ENCODE measurements at regions not wholly inside any gene's neighbourhood (a gene's known extent, or its start where the extent isn't known, plus 50 kb on each side); places are given as distances from the start of the nearest gene placed in this dataset.

GRCh38 chr6:90402831-90403192, 106.2 kb upstream of the BACH2 start:
- no peak for DNase-seq (ENCODE audit: low spot score)
- TF ChIP-seq, protein P1, sequence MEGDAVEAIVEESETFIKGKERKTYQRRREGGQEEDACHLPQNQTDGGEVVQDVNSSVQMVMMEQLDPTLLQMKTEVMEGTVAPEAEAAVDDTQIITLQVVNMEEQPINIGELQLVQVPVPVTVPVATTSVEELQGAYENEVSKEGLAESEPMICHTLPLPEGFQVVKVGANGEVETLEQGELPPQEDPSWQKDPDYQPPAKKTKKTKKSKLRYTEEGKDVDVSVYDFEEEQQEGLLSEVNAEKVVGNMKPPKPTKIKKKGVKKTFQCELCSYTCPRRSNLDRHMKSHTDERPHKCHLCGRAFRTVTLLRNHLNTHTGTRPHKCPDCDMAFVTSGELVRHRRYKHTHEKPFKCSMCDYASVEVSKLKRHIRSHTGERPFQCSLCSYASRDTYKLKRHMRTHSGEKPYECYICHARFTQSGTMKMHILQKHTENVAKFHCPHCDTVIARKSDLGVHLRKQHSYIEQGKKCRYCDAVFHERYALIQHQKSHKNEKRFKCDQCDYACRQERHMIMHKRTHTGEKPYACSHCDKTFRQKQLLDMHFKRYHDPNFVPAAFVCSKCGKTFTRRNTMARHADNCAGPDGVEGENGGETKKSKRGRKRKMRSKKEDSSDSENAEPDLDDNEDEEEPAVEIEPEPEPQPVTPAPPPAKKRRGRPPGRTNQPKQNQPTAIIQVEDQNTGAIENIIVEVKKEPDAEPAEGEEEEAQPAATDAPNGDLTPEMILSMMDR (IDR thresholded peaks at IDR 0.05; ENCODE audit: borderline replicate concordance, control extremely low read depth, extremely low read depth, insufficient read depth, missing control alignments) = no peak
- in situ Hi-C loops (cut with MboI; ENCODE audit: low sequenced_read_pairs, unreplicated experiment) = no loop called here

DNA sequence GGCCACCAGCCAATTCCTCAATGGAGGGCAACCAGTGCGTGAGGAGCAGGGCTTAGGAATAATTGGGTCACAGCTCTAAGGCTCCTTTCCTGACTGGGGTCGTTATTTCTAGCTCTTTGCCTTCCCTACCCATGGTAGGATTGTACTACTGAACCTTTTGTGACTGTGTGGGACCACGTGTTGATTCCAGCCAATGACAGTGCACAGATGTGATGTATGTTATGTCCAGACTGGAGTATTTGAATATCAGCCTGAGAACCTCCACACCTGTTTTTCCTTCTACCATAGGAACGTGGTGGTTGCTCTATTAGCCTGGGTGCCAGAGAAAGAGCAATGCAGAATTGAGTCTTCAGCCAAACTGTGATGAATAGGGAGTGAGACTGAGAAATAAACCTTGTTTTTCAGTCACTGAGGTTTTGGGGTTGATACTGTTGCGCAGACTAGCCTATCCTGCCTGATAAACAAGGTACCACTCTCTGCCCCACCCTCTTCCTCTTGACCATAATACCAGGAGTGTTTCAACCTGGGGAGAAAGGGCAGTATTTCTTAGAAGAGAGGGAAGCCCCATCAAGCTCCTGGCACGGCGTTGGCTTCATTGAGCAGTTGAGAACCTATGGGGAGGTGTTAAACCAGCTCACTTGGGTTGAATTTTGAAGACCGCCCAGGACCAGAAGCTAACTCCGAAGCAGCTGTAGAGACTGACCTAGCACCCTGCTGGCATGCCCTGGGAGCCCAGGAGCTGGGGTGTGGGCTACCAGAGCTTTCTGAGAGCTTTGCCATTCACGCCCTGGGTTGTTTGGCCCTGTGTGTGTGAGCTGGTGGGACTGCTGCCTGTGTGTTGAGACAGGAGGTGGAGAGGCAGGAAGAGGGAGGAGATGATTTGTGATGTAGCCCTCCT, 105.5 kb upstream of the BACH2 start:
- TF ChIP-seq, protein P1 (IDR thresholded peaks at IDR 0.05; ENCODE audit: borderline replicate concordance, control extremely low read depth, extremely low read depth, insufficient read depth, missing control alignments) = no peak
- in situ Hi-C loops (cut with MboI; ENCODE audit: low sequenced_read_pairs, unreplicated experiment) = no loop called here
- DNase-seq (ENCODE audit: low spot score) = no peak

DNA sequence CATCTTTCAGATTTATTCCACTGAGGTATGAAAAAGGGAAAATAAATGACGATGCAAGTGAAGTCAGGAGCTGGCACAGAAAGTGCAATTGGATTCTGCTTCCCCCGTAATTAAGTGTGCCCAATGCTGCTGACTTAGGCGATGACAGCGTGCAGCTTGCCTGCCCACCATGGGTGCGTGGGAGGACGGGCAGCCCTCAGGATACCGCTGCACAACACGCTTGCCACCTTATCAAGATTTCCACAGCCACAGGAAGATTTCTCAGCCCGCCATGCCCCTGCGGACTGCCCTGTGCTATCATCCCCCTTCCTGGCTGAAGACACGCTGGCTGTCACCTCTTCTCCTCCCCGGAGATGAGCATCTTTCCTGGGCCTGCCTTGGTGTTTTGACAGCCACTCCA, 103.3 kb upstream of the BACH2 start:
- DNase-seq (ENCODE audit: low spot score) = no peak
- TF ChIP-seq, protein P1 (IDR thresholded peaks at IDR 0.05; ENCODE audit: borderline replicate concordance, control extremely low read depth, extremely low read depth, insufficient read depth, missing control alignments) = no peak
- in situ Hi-C loops (cut with MboI; ENCODE audit: low sequenced_read_pairs, unreplicated experiment) = loop anchor here (10.0 kb wide), 1 partner anchor 455 kb away; no protein-coding TSS in a partner anchor

DNA sequence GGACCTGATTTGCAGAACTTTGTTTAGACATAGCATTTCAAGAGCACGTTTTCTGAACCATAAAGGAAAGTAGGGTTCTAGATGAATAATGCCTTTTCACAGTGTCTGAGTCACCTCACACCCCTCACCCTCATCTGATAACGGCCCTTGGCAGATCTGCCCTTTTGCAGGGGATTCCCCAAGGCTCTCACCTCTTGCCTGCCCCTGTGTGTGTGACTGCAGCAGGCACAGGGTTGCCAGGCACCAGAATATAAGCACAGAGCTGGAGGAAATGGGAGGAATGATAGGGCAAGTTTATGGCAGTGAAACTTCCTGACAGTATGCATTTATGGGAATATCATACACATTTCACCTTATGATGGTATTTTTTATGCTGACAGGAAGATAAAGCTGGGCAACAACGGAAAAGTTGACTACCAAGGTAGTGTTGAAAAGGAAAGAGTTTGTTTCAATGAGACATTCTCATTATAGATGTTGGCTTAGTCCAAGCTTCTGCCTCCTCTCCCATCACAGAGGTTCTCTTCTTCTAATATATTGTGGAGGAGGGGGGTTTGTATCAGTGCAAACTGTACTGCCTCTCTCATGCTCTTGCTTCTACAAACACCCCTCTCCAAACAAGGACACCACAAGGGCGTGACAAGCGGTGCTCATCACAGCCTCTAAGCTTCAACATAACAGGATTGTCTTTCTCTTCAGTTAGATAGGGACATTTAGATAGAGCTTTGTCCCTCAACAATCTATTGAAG, 101.5 kb upstream of the BACH2 start:
- in situ Hi-C loops (cut with MboI; ENCODE audit: low sequenced_read_pairs, unreplicated experiment) = loop anchor here (10.0 kb wide), 1 partner anchor 453 kb away; no protein-coding TSS in a partner anchor
- no peak for DNase-seq (ENCODE audit: low spot score)
- TF ChIP-seq, protein P1 (IDR thresholded peaks at IDR 0.05; ENCODE audit: borderline replicate concordance, control extremely low read depth, extremely low read depth, insufficient read depth, missing control alignments) = no peak

- in situ Hi-C loops (cut with MboI; ENCODE audit: low sequenced_read_pairs, unreplicated experiment) = loop anchor here (10.0 kb wide), 1 partner anchor 452 kb away; no protein-coding TSS in a partner anchor
- DNase-seq (ENCODE audit: low spot score) = no peak
These were observed 100.4 kb upstream of the BACH2 start for GRCh38 chr6:90397047-90397446.

More at GRCh38 chr6:90397047-90397446, 100.4 kb upstream of the BACH2 start:
- TF ChIP-seq, protein P1 (IDR thresholded peaks at IDR 0.05; ENCODE audit: borderline replicate concordance, control extremely low read depth, extremely low read depth, insufficient read depth, missing control alignments) = no peak
